Tibial artery (tissue), 4 donors: ENCODE measurements at regions not wholly inside any gene's neighbourhood (a gene's known extent, or its start where the extent isn't known, plus 50 kb on each side); places are given as distances from the start of the nearest gene placed in this dataset.

Experiments used
- DNase-seq, 2 donors: peaks; one replicate each; pipeline ENCODE4 v3.0.0-alpha.2; 2019
- H3K27ac ChIP-seq, 2 donors: fragments of 200-600 bp; sonication (generic) in 1 of 2; 1 replicate in 1 of 2; 2 replicates in 1 of 2; pipeline ENCODE4 v1.5.1; 2018 to 2019; ENCODE audit warnings: mild to moderate bottlenecking in 1 of 2
- H3K27me3 ChIP-seq, 2 donors: fragments of 200-600 bp; sonication (generic) in 1 of 2; one replicate each; pipeline versions ENCODE4 v1.5.1 to v1.6.0; 2016 to 2019
- H3K36me3 ChIP-seq, 3 donors: fragments of 200-600 bp; sonication (generic) in 2 of 3; one replicate each; pipeline ENCODE4 v1.5.1; 2016 to 2019; ENCODE audit warnings: mild to moderate bottlenecking in 2 of 3
- H3K4me1 ChIP-seq, 4 donors: fragments of 200-600 bp; sonication (generic) in 2 of 4; 1 replicate in 3 of 4; 2 replicates in 1 of 4; pipeline ENCODE4 v1.5.1; 2016 to 2019
- H3K4me3 ChIP-seq, 2 donors: fragments of 200-600 bp; sonication (generic) in 1 of 2; 1 replicate in 1 of 2; 2 replicates in 1 of 2; pipeline ENCODE4 v1.5.1; 2018 to 2019; ENCODE audit warnings: mild to moderate bottlenecking in 2 of 2
- H3K9me3 ChIP-seq, 3 donors: fragments of 200-600 bp; sonication (generic) in 1 of 3; one replicate each; pipeline ENCODE4 v1.5.1; 2016 to 2019
- intact Hi-C: fragments of 100-400 bp; cut with DNase I; formaldehyde crosslinking; loops from one replicate; pipeline ENCODE4 v1.15.0; 2023; ENCODE audit warnings: low total_unique reads
- TF ChIP-seq, protein P1 (sequence below), 2 experiments: fragments of 200-600 bp in 1 of 2; fragments of 450-650 bp in 1 of 2; IDR thresholded peaks; one replicate each; pipeline ENCODE4 v1.5.1; 2017 to 2019; ENCODE audit warnings: antibody characterized with exemption in 2 of 2, mild to moderate bottlenecking in 1 of 2, moderate library complexity in 1 of 2

DNA sequence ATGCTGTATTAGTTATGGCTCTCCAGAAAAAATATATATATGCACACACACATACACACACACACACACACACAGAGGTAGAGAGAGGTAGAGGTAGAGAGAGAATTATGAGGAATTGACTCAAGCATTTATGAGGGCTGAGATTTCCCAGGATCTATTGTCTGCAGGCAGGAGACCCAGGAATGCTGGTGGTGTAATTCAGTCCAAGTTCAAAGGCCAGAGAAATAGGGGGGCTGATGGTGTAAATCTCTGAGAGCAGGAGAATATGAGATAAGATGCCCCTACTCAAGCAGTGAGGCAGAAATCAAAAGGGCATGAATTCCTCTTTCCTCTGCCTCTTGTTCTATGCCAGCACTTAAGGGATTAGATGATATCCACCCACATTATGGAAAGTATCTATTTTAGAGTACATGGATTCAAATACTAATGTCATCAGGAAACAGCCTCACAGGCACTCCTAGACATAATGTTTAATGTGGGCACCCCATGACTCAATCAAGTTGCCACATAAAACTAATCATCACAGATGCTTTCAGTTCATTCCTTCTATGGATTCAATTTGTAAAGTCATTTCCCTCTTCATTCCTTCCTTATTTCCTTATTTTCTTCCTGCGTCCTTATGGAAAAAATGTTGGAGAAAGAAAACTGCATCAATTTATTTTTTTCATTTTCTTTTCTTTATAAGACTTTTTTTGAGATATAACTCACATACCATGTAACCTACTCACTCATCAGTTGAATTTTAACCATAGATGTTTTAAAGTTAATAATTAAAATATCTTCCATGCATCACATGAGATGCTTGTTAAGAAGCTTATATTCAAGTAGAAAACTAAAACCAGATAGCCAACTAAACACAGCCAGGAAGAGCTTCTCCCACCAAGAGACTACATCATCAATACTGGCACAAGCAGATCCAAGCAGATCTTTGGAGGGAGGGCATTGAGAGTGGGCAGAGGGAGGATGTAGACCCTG, 406.2 kb downstream of the MBD2 start:
- TF ChIP-seq, protein P1, sequence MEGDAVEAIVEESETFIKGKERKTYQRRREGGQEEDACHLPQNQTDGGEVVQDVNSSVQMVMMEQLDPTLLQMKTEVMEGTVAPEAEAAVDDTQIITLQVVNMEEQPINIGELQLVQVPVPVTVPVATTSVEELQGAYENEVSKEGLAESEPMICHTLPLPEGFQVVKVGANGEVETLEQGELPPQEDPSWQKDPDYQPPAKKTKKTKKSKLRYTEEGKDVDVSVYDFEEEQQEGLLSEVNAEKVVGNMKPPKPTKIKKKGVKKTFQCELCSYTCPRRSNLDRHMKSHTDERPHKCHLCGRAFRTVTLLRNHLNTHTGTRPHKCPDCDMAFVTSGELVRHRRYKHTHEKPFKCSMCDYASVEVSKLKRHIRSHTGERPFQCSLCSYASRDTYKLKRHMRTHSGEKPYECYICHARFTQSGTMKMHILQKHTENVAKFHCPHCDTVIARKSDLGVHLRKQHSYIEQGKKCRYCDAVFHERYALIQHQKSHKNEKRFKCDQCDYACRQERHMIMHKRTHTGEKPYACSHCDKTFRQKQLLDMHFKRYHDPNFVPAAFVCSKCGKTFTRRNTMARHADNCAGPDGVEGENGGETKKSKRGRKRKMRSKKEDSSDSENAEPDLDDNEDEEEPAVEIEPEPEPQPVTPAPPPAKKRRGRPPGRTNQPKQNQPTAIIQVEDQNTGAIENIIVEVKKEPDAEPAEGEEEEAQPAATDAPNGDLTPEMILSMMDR (IDR thresholded peaks at IDR 0.05): no peak
- Histone ChIP-seq H3K27me3 (no peaks in the 10 kb centered on the region), H3K4me3 (no peak overlapping the region), H3K9me3 (peaks cover 0 to 4% (median 0%) of the 10 kb centered on the region in 3 donors), H3K27ac (no peak overlapping the region), H3K36me3 (no peaks in the 10 kb centered on the region), H3K4me1 (no peaks in the 10 kb centered on the region)
- no peak for DNase-seq
- intact Hi-C loops: no loop called here

DNA sequence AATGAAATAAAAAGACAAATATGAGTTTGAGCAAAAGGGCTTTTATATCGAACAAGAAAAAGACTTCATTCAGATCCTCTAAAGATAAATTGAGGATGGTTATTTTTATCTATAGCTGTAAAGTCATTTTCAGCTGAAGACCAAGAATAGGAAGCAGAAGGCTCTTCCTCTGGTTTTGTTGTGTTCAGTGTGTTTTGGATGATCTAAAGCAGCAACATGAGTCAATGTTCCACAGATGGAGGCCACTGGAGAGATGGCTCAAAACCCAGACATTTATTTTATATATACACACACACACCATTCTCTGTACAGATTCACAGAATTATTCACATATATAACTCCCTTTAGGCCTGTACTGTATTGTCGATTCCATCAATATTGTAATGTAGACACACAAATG, 424.3 kb downstream of the MBD2 start:
- H3K4me1 ChIP-seq: peaks cover 0 to 10% (median 0%) of the 10 kb centered on the region in 4 donors
- TF ChIP-seq, protein P1 (IDR thresholded peaks at IDR 0.05): no peak
- no peak overlapping the region for H3K4me3 ChIP-seq
- peaks cover 0 to 10% (median 0%) of the 10 kb centered on the region in 3 donors for H3K9me3 ChIP-seq
- no peaks in the 10 kb centered on the region for H3K36me3 ChIP-seq
- intact Hi-C loops: no loop called here
- DNase-seq: no peak
- no peak overlapping the region for H3K27ac ChIP-seq
- no peaks in the 10 kb centered on the region for H3K27me3 ChIP-seq

DNA sequence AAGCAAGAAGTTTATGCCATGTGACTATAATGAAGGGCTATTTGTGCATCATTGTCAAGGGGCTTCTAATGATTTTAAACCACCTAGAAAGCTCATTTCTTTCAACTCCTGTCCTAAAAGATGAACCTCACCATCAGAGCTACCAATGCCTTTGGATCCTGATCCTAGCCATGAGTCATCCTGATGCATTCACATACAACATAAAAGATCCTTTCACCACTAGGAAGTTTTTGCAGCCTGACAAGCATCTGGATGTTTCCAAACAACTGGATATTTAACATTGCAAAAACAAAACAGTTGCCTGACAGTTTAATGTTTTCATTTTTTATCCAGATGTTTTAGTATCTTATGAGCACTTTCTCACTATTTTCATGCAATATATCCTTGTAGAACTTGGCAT, 425.3 kb downstream of the MBD2 start:
- TF ChIP-seq, protein P1 (IDR thresholded peaks at IDR 0.05): no peak
- Histone ChIP-seq H3K4me3 (no peak overlapping the region), H3K9me3 (peaks cover 0 to under 1% (median 0%) of the 10 kb centered on the region in 3 donors), H3K27ac (no peak overlapping the region), H3K27me3 (no peaks in the 10 kb centered on the region), H3K36me3 (no peaks in the 10 kb centered on the region), H3K4me1 (peaks cover 0 to 10% (median 0%) of the 10 kb centered on the region in 4 donors)
- intact Hi-C loops: no loop called here
- no peak for DNase-seq

- H3K4me3 ChIP-seq: no peak overlapping the region
- intact Hi-C loops: no loop called here
Observed at GRCh38 chr18:53798516-53798915, 426.0 kb downstream of the MBD2 start.

DNA sequence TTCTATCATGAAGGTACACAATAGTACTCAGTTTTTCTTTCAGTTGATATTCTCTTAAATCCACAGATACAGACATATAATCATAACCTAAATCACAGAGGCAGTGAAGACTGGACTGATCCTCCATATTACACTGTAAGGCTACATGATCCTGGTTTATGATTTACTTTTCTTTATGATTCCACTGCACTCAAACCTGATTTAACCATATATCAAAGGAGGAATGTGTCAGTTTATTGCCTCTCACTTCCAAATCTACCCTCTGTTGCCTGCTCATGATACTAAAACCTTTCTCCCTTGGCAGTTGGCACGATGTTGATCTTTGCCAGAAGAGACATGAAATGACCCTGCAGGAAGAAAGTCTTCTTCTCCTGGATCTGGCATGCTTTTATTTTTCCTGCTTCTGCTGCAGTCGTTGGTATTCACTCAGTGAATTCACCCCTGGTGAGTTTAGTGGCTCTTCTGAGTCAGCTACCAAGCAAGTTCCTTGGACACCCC, 426.4 kb downstream of the MBD2 start:
- intact Hi-C loops: no loop called here
- H3K27me3 ChIP-seq: no peaks in the 10 kb centered on the region
- H3K4me1 ChIP-seq: peaks cover 0 to 10% (median 0%) of the 10 kb centered on the region in 4 donors
- no peak overlapping the region for H3K4me3 ChIP-seq
- no peak for DNase-seq
- H3K27ac ChIP-seq: no peak overlapping the region
- TF ChIP-seq, protein P1 (IDR thresholded peaks at IDR 0.05): no peak
- H3K9me3 ChIP-seq: no peaks in the 10 kb centered on the region
- H3K36me3 ChIP-seq: no peaks in the 10 kb centered on the region

More at GRCh38 chr18:53798516-53798915, 426.0 kb downstream of the MBD2 start:
- Histone ChIP-seq H3K9me3 (no peaks in the 10 kb centered on the region), H3K36me3 (no peaks in the 10 kb centered on the region), H3K4me1 (peaks cover 0 to 10% (median 0%) of the 10 kb centered on the region in 4 donors), H3K27ac (no peak overlapping the region), H3K27me3 (no peaks in the 10 kb centered on the region)
- TF ChIP-seq, protein P1 (IDR thresholded peaks at IDR 0.05): no peak
- no peak for DNase-seq
